ENCODE measurements at regions not wholly inside any gene's neighbourhood (a gene's known extent, or its start where the extent isn't known, plus 50 kb on each side); places are given as distances from the start of the nearest gene placed in this dataset.

- no peaks in the 10 kb centered on the region for H3K9me3 ChIP-seq
- no peaks in the 10 kb centered on the region for H3K4me1 ChIP-seq
- no peak overlapping the region for H3K27ac ChIP-seq
- H3K4me3 ChIP-seq, result no peak overlapping the region
- no peak for DNase-seq (ENCODE audit: low spot score in 2 of 2)
- no peaks in the 10 kb centered on the region for H3K36me3 ChIP-seq
- H3K27me3 ChIP-seq, result no peaks in the 10 kb centered on the region
- no peak for TF ChIP-seq CTCF (IDR thresholded peaks at IDR 0.05)
- intact Hi-C loops (cut with DNase I), result no loop called here
Measured at GRCh38 chr2:129610766-129611165, 368.7 kb upstream of the RAB6C start.

GRCh38 chr2:129611471-129611870 lies 368.0 kb upstream of the RAB6C start:
- Histone ChIP-seq H3K27ac (no peak overlapping the region), H3K9me3 (no peaks in the 10 kb centered on the region), H3K36me3 (no peaks in the 10 kb centered on the region), H3K27me3 (no peaks in the 10 kb centered on the region), H3K4me1 (no peaks in the 10 kb centered on the region), H3K4me3 (no peak overlapping the region)
- intact Hi-C loops (cut with DNase I), result no loop called here
- no peak for DNase-seq (ENCODE audit: low spot score in 2 of 2)
- TF ChIP-seq CTCF (IDR thresholded peaks at IDR 0.05), result no peak

GRCh38 chr2:129619471-129619870 lies 360.0 kb upstream of the RAB6C start:
- intact Hi-C loops (cut with DNase I), result no loop called here
- Histone ChIP-seq H3K9me3 (no peaks in the 10 kb centered on the region), H3K27me3 (no peaks in the 10 kb centered on the region), H3K36me3 (no peaks in the 10 kb centered on the region), H3K4me1 (no peaks in the 10 kb centered on the region), H3K4me3 (no peak overlapping the region), H3K27ac (no peak overlapping the region)
- TF ChIP-seq CTCF (IDR thresholded peaks at IDR 0.05), result no peak
- DNase-seq (ENCODE audit: low spot score in 2 of 2), result no peak

GRCh38 chr2:129620411-129620810 lies 359.1 kb upstream of the RAB6C start:
- DNase-seq (ENCODE audit: low spot score in 2 of 2), result no peak
- intact Hi-C loops (cut with DNase I), result no loop called here
- H3K27me3 ChIP-seq, result no peaks in the 10 kb centered on the region
- H3K36me3 ChIP-seq, result no peaks in the 10 kb centered on the region
- no peak overlapping the region for H3K4me3 ChIP-seq
- H3K4me1 ChIP-seq, result no peaks in the 10 kb centered on the region
- H3K9me3 ChIP-seq, result no peaks in the 10 kb centered on the region
- no peak overlapping the region for H3K27ac ChIP-seq
- no peak for TF ChIP-seq CTCF (IDR thresholded peaks at IDR 0.05)

- no peak for DNase-seq (ENCODE audit: low spot score in 2 of 2)
- no peaks in the 10 kb centered on the region for H3K4me1 ChIP-seq
- H3K36me3 ChIP-seq, result no peaks in the 10 kb centered on the region
- H3K27me3 ChIP-seq, result no peaks in the 10 kb centered on the region
- H3K4me3 ChIP-seq, result no peak overlapping the region
- TF ChIP-seq CTCF (IDR thresholded peaks at IDR 0.05), result no peak
- H3K27ac ChIP-seq, result no peak overlapping the region
- intact Hi-C loops (cut with DNase I), result no loop called here
- H3K9me3 ChIP-seq, result no peaks in the 10 kb centered on the region
Measured at GRCh38 chr2:129623783-129624182, 355.7 kb upstream of the RAB6C start.

- H3K4me1 ChIP-seq, result no peaks in the 10 kb centered on the region
- DNase-seq (ENCODE audit: low spot score in 2 of 2), result no peak
- no peaks in the 10 kb centered on the region for H3K36me3 ChIP-seq
- H3K27me3 ChIP-seq, result no peaks in the 10 kb centered on the region
- no peak overlapping the region for H3K27ac ChIP-seq
- no peak for TF ChIP-seq CTCF (IDR thresholded peaks at IDR 0.05)
- H3K4me3 ChIP-seq, result no peak overlapping the region
- no peaks in the 10 kb centered on the region for H3K9me3 ChIP-seq
- intact Hi-C loops (cut with DNase I), result no loop called here
Measured at GRCh38 chr2:129627437-129627836, 352.0 kb upstream of the RAB6C start.
